ENCODE measurements at regions not wholly inside any gene's neighbourhood (a gene's known extent, or its start where the extent isn't known, plus 50 kb on each side); places are given as distances from the start of the nearest gene placed in this dataset.

DNA sequence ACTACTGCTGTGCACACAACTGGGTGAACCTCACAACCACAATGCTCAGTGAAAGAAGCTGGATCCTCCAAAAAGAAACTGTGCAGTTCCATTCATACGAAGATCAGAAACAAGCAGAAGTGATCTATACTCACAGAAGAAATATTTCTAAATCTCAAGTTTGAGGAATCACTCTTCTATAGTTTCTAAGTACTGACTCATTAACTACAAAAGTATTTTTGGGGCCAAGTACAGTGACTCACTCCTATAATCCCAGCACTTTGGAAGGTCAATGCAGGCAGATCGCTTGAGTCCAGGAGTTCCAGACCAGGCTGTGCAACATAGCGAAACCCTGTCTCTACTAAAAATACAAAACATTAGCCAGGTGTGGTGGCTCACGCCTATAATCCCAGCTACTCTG lies 51.3 kb upstream of the RELL1 start:
- DNase-seq (ENCODE audit: low spot score) = no peak

Data from CD4-positive, alpha-beta T cell treated with Interleukin-2 at 100 ng/mL for 4 hours (primary cell).